Omental fat pad (tissue), 3 donors: ENCODE measurements at regions not wholly inside any gene's neighbourhood (a gene's known extent, or its start where the extent isn't known, plus 50 kb on each side); places are given as distances from the start of the nearest gene placed in this dataset.
"Not testable (repeated sequence)": the region's sequence is repeated elsewhere in the genome, so short reads cannot be mapped to it uniquely, and the experiment has no call there.

Experiments
- ATAC-seq: fragments of 150-250 bp; one replicate; pipeline ENCODE4 v1.9.1; 2016; ENCODE audit warnings: mild to moderate bottlenecking, moderate library complexity; ENCODE audit not compliant: low FRiP score
- DNase-seq: peaks from one replicate; pipeline ENCODE4 v3.0.0-alpha.2; 2019; ENCODE audit warnings: low spot score
- TF ChIP-seq, protein P1 (sequence below), 3 donors: fragments of 450-650 bp; IDR thresholded peaks; one replicate each; pipeline ENCODE4 v1.5.1; 2016 to 2017; ENCODE audit warnings: antibody characterized with exemption in 3 of 3, mild to moderate bottlenecking in 3 of 3, moderate library complexity in 2 of 3

- no peak for DNase-seq
- TF ChIP-seq, protein P1, sequence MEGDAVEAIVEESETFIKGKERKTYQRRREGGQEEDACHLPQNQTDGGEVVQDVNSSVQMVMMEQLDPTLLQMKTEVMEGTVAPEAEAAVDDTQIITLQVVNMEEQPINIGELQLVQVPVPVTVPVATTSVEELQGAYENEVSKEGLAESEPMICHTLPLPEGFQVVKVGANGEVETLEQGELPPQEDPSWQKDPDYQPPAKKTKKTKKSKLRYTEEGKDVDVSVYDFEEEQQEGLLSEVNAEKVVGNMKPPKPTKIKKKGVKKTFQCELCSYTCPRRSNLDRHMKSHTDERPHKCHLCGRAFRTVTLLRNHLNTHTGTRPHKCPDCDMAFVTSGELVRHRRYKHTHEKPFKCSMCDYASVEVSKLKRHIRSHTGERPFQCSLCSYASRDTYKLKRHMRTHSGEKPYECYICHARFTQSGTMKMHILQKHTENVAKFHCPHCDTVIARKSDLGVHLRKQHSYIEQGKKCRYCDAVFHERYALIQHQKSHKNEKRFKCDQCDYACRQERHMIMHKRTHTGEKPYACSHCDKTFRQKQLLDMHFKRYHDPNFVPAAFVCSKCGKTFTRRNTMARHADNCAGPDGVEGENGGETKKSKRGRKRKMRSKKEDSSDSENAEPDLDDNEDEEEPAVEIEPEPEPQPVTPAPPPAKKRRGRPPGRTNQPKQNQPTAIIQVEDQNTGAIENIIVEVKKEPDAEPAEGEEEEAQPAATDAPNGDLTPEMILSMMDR (IDR thresholded peaks at IDR 0.05), result no peak
- no peak for ATAC-seq
Measured at GRCh38 chr13:85982102-85982501, 182.9 kb upstream of the SLITRK6 start.

GRCh38 chr13:85980447-85980846 lies 181.2 kb upstream of the SLITRK6 start:
- DNase-seq, ATAC-seq: not testable (repeated sequence)

DNA sequence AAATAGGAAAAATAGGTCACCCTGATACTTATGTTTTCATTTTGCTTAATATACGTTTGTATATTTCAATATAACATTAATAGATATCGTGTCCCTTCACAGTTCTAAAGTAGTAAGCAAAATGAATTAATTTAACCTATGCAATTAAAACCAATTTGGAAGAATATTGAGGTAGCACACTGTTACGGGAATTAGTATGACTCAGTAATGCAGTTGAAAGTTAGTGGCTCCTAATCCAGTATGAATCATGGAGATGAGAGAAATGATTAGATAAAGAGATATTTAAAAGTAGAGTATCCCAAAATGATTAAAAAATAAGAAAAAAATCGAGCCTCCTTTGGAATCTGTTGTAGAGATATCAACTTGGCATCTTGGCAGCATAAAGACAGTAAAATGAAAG lies 177.0 kb upstream of the SLITRK6 start:
- no peak for ATAC-seq
- no peak for DNase-seq
- TF ChIP-seq, protein P1 (IDR thresholded peaks at IDR 0.05), result no peak

DNA sequence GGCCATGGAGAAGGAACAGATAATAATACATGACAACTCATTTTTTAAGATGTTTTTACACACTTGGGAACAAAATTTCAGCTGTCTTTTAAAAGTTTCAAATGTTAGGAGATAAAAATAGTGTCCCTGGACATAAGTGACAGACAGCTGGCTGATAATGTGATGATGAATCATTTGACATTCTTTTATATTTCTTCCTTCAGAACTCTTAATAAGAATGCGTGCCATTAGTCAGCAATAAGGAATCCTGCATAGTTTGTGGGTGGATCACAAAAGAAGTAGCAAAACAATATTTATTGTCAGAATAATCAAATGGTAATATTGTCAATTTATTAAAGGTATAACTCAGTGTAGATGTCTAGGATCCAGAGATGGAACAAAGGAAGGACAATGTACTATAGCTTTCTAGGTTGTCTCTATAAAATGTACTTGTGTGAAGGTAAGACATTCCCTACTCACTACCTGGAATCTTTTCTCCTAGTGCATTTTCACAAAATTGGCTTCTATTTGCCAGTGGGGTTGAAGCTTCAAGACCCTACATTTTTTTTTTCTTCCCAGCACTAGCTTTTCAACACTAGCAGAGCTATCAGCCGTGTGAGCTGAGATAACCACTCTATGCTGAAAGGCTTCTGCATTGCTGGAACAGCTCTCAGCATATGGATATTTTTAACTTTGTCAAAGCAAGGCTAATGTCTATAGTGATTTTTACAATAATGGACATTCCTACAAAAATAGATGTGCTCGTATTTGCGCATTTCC lies 175.6 kb upstream of the SLITRK6 start:
- TF ChIP-seq, protein P1 (IDR thresholded peaks at IDR 0.05), result no peak
- ATAC-seq, result no peak

DNA sequence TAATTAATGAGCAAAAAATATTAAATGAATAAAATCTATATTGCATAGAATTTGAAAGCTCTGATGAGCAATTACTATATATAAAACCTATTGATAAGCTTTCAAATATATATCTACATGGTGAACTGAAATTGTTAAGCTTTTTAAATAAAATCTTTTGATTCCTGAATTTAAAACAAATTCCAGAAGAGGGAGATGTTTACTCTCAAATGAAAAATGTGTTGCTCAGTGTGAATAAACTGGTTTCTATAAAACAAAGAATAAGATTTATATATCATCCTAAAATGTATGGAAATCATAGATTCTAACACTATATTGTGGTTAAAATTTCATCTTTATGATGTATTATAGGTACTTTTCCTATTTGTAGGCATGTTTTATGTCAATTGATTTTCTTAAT lies 171.5 kb upstream of the SLITRK6 start:
- ATAC-seq (no peak), DNase-seq (no peak)
- TF ChIP-seq, protein P1 (IDR thresholded peaks at IDR 0.05), result no peak

More for the DNA sequence above, 175.6 kb upstream of the SLITRK6 start:
- no peak for DNase-seq

GRCh38 chr13:85969331-85969730 lies 170.1 kb upstream of the SLITRK6 start:
- TF ChIP-seq, protein P1 (IDR thresholded peaks at IDR 0.05), result no peak
- no peak for DNase-seq
- ATAC-seq, result no peak

- TF ChIP-seq, protein P1 (IDR thresholded peaks at IDR 0.05), result no peak
- DNase-seq (no peak), ATAC-seq (no peak)
Measured at GRCh38 chr13:85935868-85936467, 136.7 kb upstream of the SLITRK6 start.
